ENCODE measurements at regions not wholly inside any gene's neighbourhood (a gene's known extent, or its start where the extent isn't known, plus 50 kb on each side); places are given as distances from the start of the nearest gene placed in this dataset.
"Not testable (repeated sequence)": the region's sequence is repeated elsewhere in the genome, so short reads cannot be mapped to it uniquely, and the experiment has no call there.

DNA sequence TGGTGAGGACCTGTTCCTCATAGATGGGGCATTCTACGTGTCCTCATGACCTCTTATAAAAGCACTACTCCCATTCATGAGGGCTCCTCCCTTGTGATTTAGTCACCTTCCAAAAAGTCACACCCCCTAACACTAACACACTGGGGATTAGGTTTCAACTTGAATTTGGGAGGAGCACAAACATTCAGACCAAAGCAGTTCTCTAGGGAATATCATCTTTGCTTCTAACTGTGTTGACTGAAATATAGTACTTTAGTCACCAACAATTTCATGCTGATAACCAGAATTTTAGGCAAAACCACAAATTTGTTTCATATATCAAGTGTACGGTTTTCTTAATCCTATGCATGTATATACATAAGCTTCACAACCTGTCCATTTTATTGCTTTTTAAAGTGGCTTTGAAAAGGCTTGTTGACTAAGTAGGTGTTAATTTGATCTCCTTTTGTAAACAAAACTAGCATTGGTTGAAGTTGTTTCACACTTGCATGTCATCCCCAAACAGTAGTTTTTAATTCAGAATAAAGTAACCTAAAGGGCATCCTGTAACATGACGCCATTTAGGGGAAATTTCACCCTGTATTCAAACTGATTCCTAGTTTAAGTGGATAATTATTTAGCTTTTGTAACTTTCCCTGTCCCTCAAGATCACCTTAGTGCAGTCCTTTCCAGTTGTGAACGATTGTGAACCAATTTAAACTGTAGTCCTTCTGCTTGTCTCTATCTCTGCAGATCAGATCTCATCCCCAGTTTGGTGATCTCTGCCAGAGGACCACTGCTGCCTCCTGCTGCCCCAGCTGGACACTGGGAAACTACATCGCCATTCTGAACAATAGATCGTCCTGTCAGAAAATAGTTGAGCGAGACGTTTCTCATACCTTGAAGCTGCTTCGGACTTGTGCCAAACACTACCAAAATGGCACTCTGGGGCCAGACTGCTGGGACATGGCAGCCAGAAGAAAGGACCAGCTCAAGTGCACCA is 141.1 kb downstream of the TLR5 start:
- DNase-seq: no peak

DNA sequence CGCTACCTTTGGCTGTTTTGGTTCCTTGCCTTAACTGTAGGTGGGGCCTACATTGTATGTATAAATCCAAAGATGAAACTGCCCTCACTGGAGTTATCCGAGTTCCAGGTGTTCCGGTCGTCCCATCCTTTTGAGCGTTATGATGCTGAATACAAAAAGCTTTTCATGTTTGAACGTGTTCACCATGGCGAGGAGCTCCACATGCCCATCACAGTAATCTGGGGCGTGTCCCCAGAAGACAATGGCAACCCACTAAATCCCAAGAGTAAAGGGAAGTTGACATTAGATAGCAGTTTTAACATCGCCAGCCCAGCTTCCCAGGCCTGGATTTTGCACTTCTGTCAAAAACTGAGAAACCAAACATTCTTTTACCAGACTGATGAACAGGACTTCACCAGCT is 139.5 kb downstream of the TLR5 start:
- no peak for DNase-seq

DNA sequence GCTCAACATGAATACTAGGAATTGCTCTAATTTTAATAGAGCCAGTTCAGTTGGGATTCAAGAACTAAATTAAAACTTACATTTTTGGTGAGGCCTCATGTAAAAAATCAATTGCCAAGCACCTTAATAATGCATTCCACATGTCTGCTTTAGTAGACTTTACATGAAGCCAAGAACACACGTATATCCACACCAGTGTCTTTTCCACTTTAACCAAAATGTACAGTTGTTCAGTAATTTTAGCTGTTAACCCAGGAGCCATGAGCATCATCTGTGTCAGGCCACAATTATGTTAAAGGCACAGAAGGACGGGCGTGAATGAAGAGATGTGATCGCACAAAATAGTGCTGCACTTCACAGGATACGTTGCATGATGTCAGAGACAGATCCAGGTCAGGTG is 136.7 kb downstream of the TLR5 start:
- DNase-seq: no peak

DNA sequence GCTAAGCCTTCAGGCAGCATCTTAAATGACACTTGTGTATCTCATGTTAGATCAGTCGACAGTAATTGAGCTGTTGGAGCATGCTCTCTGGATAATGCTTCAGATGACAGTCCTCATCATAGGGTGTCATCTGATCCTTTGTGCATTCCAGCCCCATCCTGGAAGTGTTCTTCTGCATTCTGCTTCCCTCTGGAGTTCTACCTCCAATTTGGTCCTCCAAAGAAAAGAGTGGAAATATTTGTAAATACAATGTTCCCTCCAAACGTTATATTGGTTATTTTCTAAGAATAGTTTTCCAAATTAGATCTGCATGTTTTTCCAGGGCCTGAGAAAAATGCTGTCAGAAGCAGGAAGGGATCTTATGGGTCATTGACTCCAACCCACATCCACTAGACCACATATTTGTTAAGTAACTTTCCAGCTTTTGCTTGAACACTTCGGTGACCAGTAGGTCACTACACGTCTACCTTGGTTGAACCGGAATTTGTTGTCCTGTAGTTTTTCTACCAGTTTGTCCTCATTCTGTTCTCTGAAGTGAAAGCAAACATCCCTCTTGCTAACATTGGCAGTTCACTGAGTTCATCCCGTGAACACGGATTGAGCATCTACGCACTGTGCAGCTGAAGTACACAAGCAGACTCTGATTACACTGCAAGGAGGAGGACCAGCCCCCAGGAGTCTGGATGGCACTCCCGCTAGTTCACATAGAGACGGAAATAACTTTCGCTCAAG is 136.0 kb downstream of the TLR5 start:
- DNase-seq: no peak

DNA sequence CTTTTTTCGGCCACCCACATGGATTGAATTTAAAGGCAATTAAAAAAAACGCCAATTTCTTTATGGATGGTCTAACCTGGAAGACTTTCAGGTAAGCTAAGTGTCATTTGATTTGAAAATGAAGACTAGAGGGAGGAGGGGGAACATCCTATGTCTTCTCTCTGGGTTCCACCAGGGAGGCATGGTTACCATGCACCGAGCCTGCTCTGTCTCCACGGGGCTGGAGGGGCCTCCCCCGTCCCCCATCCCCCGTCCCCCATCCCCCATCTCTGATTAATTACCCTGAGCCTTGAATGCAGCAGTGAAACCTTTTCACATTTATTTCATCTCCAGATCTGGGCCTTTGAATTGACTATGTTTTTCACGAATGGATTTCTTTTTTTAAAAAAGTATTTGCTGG is 135.1 kb downstream of the TLR5 start:
- no peak for DNase-seq

DNA sequence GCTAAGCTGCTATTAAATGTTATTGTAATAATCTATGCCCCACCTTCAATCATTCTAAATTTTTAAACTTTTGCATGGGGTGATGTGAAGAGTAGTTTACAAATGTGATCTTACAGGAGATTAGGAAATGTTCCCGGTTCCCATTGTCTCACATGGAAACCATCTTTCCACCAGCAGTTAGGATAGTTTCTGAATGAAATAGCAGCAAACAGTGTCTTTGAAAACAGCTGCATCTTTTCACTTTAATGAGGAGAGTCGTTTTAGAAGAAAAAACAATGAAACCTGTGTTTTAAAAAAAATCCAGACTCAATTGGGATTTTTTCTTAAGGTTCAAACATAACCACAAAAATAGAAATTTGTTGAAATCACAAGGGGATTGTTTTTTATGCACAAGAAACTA is 134.2 kb downstream of the TLR5 start:
- DNase-seq: no peak

DNA sequence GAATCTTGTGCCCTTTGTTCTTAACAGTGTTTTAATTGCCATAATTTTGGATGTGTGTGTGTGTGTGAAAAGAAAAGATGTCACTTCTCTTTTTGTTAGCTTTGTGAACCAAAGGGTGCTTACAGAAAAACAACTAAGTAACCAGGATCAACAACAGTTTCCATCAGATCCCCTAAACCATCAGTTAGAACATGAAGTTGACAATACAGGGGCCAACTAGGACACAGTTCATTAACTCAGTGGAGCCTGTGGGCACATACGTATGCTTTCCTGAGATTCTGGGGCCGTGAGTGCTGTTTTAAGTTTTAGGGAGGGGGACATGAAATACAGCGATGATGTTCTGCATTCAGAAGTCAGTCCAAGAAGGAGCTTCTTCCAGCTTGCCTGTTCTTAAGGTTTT is 133.6 kb downstream of the TLR5 start:
- no peak for DNase-seq

DNA sequence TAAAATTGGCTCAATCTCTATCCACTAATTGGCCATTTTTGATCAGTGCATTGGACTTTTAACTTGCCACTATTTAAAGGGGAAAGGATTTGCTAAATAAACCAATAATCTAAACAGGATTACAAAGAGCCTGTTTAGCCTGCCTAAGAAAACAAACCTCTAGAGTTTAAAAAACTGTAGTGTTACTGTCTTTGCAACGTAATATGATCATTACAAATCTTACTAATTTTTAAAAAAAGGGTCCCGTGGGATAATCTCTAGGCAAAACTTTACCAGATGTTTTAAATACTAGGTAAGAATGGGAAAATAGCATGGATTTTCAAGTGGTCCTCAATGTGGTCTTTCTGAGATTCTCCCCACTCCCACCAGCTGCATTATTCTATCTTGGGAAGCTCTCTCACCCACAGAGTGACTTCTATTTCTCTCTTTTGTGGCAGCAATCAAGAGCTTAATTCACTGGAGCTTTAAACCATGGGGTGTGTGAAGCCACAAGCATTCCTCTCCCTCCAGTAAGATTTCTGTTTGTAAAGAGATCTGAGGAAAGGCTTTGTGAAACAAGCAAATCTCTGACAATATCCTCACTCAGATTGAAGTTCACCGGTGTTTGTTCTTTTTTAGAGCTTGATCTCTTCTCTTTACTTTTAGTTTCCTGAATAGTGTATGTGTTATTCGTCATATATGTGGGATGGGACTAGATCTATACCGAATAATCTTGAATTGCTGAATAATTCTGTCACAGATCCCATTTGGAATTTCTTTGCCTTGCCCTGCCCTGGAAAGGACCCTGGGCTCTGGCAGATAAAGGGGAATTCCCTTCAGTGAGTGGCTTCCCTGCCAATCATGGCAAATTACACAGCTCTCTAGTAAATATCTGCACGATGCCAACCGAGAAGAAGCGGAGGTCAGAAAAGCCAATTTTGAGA is 132.2 kb downstream of the TLR5 start:
- DNase-seq: no peak

DNA sequence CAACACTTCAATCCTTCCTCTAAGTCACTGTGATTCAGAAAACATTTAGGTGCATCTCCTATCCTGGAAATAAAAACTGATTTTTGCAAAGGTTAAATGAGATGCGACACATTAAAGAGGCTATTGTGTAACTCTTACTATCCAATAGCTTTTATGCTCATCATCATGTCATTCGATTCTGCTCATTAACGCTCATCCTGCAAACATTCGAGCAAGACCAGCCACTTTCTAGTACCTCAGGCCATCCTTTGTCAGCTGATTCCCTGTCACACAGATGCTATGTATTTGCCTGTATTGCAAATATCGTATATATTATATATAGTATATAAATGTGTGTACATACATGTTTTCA is 131.6 kb downstream of the TLR5 start:
- DNase-seq: no peak

DNA sequence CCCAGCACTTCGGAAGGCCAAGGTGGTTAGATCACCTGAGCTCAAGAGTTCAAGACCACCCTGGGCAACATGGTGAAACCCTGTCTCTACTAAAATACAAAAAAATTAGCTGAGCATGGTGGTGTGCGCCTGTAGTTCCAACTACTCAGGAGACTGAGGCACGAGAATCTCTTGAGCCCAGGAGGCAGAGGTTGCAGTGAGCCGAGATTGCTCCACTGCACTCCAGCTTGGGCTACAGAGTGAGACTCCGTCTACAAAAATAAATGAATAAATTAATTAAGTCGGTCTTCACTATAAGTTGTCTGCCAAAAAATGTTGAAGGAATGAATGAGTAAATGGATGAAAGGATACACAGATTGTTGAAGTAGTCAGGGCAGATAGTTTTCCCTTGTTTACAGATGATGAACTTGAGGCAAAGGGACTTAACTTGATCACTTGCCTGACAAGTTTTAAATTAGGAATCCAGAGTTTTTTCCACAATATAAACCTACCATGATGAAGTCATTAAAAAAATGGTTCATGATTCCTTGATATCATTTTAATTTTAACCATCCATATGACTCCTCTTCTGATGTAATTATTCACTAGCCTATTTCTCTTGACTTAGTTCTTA is 130.8 kb downstream of the TLR5 start:
- DNase-seq: no peak

DNA sequence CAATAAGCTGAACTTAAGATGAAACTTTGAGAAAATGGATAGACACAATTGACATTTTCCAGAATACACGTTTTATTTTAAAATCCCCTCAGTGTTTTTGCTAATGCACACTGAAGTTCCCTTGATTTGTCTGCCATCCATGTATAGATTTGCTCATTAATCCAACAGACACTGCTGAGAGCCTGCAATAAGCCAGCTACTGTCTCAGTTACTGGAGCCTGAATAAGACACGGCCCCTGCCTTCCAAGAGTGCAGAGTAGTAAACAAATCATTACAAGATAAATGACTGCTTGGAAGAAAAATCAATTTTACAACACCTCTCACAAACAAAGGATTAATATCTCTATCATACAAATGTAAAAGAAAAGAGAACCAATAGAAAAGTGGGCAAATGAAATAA is 130.1 kb downstream of the TLR5 start:
- no peak for DNase-seq

DNA sequence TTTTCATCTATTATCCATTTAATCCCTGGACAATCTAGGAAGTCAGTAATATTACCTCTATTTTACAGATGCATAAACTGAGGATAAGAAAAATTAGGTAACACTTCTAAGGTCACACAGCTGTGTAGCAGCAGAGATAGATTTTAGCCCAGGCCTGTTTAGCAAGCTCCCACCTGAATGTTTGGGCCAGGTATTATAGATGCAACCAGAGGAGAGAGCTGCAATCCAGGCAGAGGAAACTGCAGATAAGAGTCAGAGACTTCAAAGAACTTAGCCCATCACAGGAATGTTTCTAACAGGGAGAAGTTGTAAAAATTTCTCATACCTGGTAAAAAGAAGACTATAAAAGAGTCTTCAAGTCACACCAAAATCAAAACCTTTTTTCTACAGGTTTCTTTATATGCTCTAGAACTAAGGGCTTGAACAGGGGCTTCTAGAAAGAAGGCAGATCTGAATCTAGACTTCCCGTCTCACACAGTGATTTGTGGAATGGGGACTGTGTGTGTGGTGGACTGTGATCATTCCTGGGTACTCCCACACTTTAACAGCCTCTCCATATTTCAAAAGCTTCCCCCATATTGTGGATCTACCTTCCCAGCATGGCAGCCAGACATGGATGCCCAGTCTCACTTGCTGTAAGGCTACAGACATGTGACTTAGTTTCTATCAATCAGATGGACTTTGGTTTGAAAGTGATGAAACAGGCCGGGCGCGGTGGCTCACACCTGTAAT is 128.7 kb downstream of the TLR5 start:
- DNase-seq: no peak

DNA sequence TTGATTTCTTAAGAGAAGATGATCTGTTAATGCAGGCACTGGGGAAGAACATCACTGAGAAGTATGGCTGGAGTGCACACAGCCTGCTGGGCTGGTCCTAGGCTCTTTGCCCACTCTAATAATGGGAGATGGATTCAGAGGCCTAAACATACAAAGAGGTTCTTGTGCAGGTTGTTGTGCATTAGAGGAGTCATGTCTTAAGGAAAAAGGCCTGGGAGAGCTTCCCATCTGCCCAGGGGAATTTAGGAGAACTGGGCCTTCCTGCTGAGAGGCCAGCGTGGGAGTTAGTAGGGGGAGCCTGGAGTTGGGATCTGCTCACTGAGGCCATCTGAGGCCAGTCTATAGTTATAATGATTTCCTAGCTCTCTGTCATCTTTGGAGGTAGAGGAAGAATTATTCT is 126.7 kb downstream of the TLR5 start:
- no peak for DNase-seq

DNA sequence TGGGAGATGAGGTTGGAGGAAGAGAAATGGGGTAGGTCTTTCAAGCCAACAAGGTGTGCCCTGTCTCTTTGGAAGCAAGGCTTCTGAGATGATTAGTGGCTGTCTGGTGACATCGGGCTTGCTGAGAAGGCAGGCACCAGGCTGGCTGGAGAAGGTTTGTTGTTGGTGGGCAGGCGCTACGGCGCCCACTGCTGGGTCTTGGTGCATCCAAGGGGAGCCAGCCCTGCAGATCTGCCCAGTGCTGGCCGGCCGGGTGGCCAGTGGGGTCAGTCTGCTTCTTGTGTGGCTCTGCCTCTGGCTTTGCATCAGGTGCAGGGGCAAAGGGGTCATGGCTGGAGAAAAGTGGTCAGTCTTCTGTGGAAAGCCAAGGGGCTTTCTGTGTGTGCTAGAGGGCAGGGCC is 126.2 kb downstream of the TLR5 start:
- no peak for DNase-seq

DNA sequence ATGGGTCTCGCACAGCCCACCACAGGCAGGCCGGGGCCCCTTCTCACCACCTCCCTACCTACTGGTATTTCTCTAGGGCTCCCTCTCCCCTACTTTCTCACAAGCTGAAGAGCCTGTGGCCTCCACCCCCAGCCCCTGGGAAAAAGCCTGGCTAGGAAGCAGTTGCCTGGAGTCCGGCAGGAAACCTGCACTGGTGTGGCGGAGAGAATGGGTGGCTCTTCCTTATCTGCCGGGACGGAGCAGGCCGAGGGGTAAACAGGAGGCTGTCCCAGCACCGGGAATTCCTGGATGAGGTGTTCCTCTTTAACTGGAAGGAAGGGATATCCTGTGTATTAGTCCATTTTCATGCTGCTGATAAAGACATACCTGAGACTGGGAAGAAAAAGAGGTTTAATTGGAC is 125.8 kb downstream of the TLR5 start:
- DNase-seq: no peak

DNA sequence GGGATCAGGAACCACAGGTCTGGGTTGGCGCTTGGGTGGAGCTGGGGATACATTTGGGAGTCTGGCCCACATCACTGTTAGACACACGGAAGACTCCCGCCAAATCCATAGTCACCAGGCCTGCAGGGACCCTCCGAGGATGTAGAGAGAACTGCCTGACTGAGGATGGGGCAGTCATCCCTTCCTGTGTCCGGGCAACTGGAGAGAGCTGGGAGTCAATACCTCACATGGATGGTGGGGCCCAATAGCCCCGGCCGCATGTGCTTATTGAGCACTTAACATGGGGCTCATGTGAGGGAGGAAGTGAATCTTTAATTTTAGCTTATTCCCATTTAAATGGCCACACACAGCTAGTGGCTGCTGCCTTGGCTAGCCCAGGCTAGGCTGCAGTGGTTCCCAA is 124.5 kb downstream of the TLR5 start:
- DNase-seq: no peak

DNA sequence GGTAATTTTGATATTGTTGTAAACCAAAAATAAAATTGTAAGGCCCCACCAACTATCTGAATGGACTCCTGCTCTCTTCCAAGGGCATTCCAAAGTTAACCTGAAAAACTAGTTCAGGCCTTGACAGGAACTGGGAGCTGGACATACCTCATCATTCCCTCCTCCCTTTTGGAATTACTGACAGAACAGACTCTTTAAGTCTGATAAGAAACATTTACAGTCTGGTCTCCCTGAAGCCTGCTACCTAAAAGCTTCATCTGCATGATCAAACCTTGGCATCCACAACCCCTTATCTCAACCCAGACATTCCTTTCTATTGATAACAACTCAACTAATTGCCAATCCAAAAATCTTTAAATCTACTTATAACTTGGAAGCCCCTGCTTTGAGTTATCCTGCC is 123.8 kb downstream of the TLR5 start:
- no peak for DNase-seq

DNA sequence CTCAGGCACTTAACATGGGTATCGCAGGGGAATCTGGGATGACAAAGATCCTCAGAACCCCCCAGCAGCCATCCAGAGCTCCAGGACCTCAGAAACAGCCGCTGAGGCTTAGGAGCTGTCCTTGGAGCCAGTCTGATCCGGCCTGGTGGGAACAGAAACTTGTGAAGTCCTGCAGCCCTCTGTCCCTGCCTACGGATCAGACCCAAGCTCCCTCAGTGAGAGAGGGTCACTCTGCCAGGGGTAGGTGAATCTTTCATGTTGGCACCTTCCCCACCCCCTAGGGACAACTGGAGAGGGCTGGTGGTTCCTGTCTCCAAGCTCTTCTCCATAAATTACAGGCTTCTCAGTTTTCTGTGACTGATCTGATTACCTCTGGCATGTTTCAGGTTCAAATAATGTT is 122.3 kb downstream of the TLR5 start:
- DNase-seq: no peak

DNA sequence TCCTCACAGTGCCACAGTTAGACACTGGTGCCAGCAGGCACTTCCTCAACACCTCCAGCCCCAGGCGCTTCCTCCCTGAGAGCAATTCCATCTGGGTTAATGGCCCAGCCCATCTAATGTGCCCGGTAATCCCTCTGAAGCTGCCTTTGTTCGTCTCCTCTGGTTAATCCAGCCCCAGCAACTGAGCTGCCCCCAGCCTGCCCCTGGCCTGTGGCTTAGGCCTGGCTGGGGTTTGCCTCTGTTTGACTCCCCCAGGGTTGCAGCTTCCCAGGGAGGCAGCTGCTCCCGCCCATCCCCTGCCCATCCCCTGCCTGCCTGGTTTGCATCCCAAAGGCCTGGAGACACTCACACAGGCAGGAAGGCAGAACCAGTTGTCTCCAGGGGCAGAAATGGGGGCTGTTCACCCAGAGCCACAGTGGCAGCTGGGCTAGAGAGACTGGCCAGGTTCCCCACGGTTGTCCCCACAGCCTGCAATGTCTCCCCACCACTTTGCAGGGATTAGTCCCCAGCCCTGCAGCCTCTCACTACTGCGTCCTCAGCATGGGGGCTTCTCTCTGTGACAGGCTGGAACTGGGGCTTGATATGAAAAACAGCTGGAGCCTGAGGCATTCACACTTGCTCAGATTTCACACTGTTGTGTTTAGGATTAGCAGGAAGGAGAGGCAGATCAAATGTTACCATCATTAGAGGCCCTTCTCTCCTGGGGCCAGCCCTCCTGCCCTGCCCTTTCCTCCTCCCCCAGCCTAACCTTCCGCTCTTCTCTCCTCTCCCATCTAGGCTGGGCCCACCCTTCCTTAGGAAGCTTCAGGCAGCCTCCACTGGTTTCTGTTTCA is 120.2 kb downstream of the TLR5 start:
- DNase-seq: no peak

DNA sequence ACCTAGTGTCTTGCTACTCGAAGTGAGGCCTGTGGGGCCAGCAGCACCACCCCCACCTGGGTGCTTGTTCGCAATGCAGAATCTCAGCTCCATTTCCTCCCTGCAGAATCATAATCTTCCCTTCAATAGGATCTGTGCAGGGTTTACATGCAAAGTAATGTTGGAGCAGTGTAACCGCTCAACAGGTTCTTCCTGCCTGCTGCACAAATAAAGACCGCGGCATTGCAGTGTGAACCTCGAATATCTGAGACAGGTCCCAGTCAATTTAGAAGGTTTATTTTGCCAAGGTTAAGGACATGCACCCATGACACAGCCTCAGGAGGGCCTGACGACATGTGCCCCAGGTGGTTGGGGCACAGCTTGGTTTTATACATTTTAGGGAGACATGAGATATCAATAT is 119.2 kb downstream of the TLR5 start:
- no peak for DNase-seq

DNA sequence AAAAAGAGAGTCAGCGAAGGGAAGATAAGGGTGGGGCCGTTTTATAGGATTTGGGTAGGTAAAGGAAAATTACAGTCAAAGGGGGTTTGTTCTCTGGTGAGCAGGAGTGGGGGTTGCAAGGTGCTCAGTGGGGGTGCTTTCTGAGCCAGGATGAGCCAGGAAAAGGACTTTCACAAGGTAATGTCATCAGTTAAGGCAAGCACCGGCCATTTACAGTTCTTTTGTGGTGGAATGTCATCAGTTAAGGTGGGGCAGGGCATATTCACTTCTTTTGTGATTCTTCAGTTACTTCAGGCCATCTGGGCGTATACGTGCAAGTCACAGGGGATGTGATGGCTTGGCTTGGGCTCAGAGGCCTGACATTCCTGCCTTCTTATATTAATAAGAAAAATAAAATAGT is 118.6 kb downstream of the TLR5 start:
- DNase-seq: not testable (repeated sequence)
